Endodermal cell (in vitro differentiated cells): ENCODE measurements at regions not wholly inside any gene's neighbourhood (a gene's known extent, or its start where the extent isn't known, plus 50 kb on each side); places are given as distances from the start of the nearest gene placed in this dataset.

ENCODE experiments used
- DNase-seq: peaks from one replicate; pipeline ENCODE4 v3.0.0-alpha.2; 2017
- H3K27ac ChIP-seq: 2 replicates; pipeline ENCODE4 v1.5.1; 2013; ENCODE audit warnings: mild to moderate bottlenecking, low read depth, low read length, moderate library complexity
- H3K27me3 ChIP-seq: 2 replicates; pipeline ENCODE4 v1.6.1; 2013; ENCODE audit warnings: mild to moderate bottlenecking, low read length, moderate library complexity; ENCODE audit not compliant: insufficient read depth, control insufficient read depth, poor library complexity, severe bottlenecking
- H3K36me3 ChIP-seq: 2 replicates; pipeline ENCODE4 v1.7.0; 2013; ENCODE audit warnings: mild to moderate bottlenecking, low read length, moderate library complexity; ENCODE audit not compliant: control insufficient read depth, insufficient read depth
- H3K4me1 ChIP-seq: one replicate; pipeline ENCODE4 v1.7.0; 2013; ENCODE audit warnings: low read length; ENCODE audit not compliant: control insufficient read depth, insufficient read depth
- H3K4me3 ChIP-seq: 2 replicates; pipeline ENCODE4 v1.5.1; 2013; ENCODE audit warnings: mild to moderate bottlenecking, low read length, moderate library complexity
- H3K9ac ChIP-seq: 2 replicates; pipeline ENCODE4 v1.6.1; 2013; ENCODE audit warnings: mild to moderate bottlenecking, low read length, moderate library complexity; ENCODE audit not compliant: poor library complexity, severe bottlenecking; ENCODE audit errors: extremely low read depth
- H3K9me3 ChIP-seq: 2 replicates; pipeline ENCODE4 v1.6.1; 2013; ENCODE audit warnings: mild to moderate bottlenecking, low read length, moderate library complexity; ENCODE audit not compliant: control insufficient read depth
- H3K27ac Mint-ChIP-seq: 2 replicates; pipeline ENCODE4 v1.8.0; 2020; ENCODE audit warnings: mixed read lengths
- H3K27me3 Mint-ChIP-seq: 2 replicates; pipeline ENCODE4 v1.8.0; 2021; ENCODE audit warnings: mild to moderate bottlenecking, mixed read lengths; ENCODE audit not compliant: insufficient read depth
- H3K36me3 Mint-ChIP-seq: 2 replicates; pipeline ENCODE4 v1.8.0; 2020; ENCODE audit warnings: low read depth, mixed read lengths
- H3K4me1 Mint-ChIP-seq: 2 replicates; pipeline ENCODE4 v1.8.0; 2020; ENCODE audit warnings: mixed read lengths
- H3K4me3 Mint-ChIP-seq: 2 replicates; pipeline ENCODE4 v1.8.0; 2020; ENCODE audit warnings: mild to moderate bottlenecking, moderate library complexity, mixed read lengths
- H3K9me3 Mint-ChIP-seq: 2 replicates; pipeline ENCODE4 v1.8.0; 2020; ENCODE audit warnings: mild to moderate bottlenecking, mixed read lengths
- CTCF ChIP-seq: fragments of 200-600 bp; sonication (generic); conservative IDR thresholded peaks from 2 replicates; pipeline ENCODE4 v1.5.0; 2021; ENCODE audit warnings: antibody characterized with exemption, mild to moderate bottlenecking
- WGBS, 2 experiments: methylation state at CpG; one replicate each; pipeline versions ENCODE4 v1.1.5 to v1.1.7; 2013; ENCODE audit warnings: missing lambda C conversion rate in 2 of 2, mixed read lengths in 1 of 2; ENCODE audit not compliant: insufficient coverage in 1 of 2, insufficient read length in 1 of 2; 5-methylcytosine and 5-hydroxymethylcytosine counted together

GRCh38 chr10:44105696-44106095 lies 279.2 kb downstream of the CXCL12 start:
- Mint-ChIP-seq H3K4me1 (peaks cover 20% of the 10 kb centered on the region), H3K36me3 (peaks cover 2% of the 10 kb centered on the region), H3K4me3 (no peak overlapping the region), H3K27ac (no peak overlapping the region), H3K9me3 (peaks cover 27% of the 10 kb centered on the region), H3K27me3 (no peaks in the 10 kb centered on the region)
- Histone ChIP-seq H3K4me3 (no peak overlapping the region), H3K9ac (no peak overlapping the region), H3K4me1 (peaks cover 7% of the 10 kb centered on the region), H3K9me3 (peaks cover 8% of the 10 kb centered on the region), H3K36me3 (no peaks in the 10 kb centered on the region), H3K27ac (no peak overlapping the region), H3K27me3 (no peaks in the 10 kb centered on the region)
- WGBS, 2 experiments: 94 to 96% methylated on average over 4 of the region's 4 CpGs
- DNase-seq: no peak
- no peak for TF ChIP-seq CTCF

GRCh38 chr10:44102726-44103255 lies 282.1 kb downstream of the CXCL12 start:
- Mint-ChIP-seq H3K4me1 (peaks cover 20% of the 10 kb centered on the region), H3K27ac (no peak overlapping the region), H3K4me3 (no peak overlapping the region), H3K36me3 (peaks cover 2% of the 10 kb centered on the region), H3K9me3 (peaks cover 7% of the 10 kb centered on the region), H3K27me3 (no peaks in the 10 kb centered on the region)
- H3K4me1 ChIP-seq: peaks cover 7% of the 10 kb centered on the region
- WGBS, 2 experiments: 78 to 84% methylated on average over 2 to 4 of the region's 5 CpGs
- no peak for TF ChIP-seq CTCF
- no peak overlapping the region for H3K27ac ChIP-seq
- no peaks in the 10 kb centered on the region for H3K36me3 ChIP-seq
- no peak overlapping the region for H3K4me3 ChIP-seq
- no peak overlapping the region for H3K9ac ChIP-seq
- peak; percentile 49 for DNase-seq
- no peaks in the 10 kb centered on the region for H3K27me3 ChIP-seq
- peaks cover 3% of the 10 kb centered on the region for H3K9me3 ChIP-seq

GRCh38 chr10:44101082-44101481 lies 283.8 kb downstream of the CXCL12 start:
- peaks cover 20% of the 10 kb centered on the region for H3K4me1 Mint-ChIP-seq
- 71% methylated on average over 1 of the region's 1 CpG; no CpG with 5 or more reads in 1 of the 2 experiments for WGBS, 2 experiments
- no peaks in the 10 kb centered on the region for H3K27me3 Mint-ChIP-seq
- Histone ChIP-seq H3K4me3 (no peak overlapping the region), H3K36me3 (no peaks in the 10 kb centered on the region), H3K9me3 (peaks cover 3% of the 10 kb centered on the region), H3K27ac (no peak overlapping the region), H3K27me3 (no peaks in the 10 kb centered on the region), H3K4me1 (peaks cover 7% of the 10 kb centered on the region), H3K9ac (no peak overlapping the region)
- H3K27ac Mint-ChIP-seq: no peak overlapping the region
- H3K36me3 Mint-ChIP-seq: peaks cover 2% of the 10 kb centered on the region
- no peak overlapping the region for H3K4me3 Mint-ChIP-seq
- no peak for TF ChIP-seq CTCF
- H3K9me3 Mint-ChIP-seq: peaks cover 11% of the 10 kb centered on the region
- DNase-seq: no peak
